ENCODE measurements at regions not wholly inside any gene's neighbourhood (a gene's known extent, or its start where the extent isn't known, plus 50 kb on each side); places are given as distances from the start of the nearest gene placed in this dataset.
"Not testable (repeated sequence)": the region's sequence is repeated elsewhere in the genome, so short reads cannot be mapped to it uniquely, and the experiment has no call there.

GRCh38 chr13:44643256-44643655 lies 67.1 kb upstream of the TSC22D1 start:
- no peak for TF ChIP-seq CTCF (IDR thresholded peaks at IDR 0.05)
- no peak overlapping the region for H3K4me3 Mint-ChIP-seq
- H3K4me1 Mint-ChIP-seq (ENCODE audit: low read depth), result no peaks in the 10 kb centered on the region
- H3K27ac Mint-ChIP-seq, result no peak overlapping the region
- H3K9me3 Mint-ChIP-seq, result no peaks in the 10 kb centered on the region
- peaks cover 1% of the 10 kb centered on the region; the same call in 1 of the 2 replicates for H3K27me3 Mint-ChIP-seq (ENCODE audit: insufficient read depth)
- DNase-seq, result no peak
- no peaks in the 10 kb centered on the region for H3K36me3 Mint-ChIP-seq (ENCODE audit: low read depth)

GRCh38 chr13:44637581-44637980 lies 61.5 kb upstream of the TSC22D1 start:
- 0 out of 2 replicates have a peak, but pooled peaks cover 5% of the 10 kb centered on the region for H3K36me3 Mint-ChIP-seq (ENCODE audit: low read depth)
- peaks cover 2% of the 10 kb centered on the region; the same call in 1 of the 2 replicates for H3K27me3 Mint-ChIP-seq (ENCODE audit: insufficient read depth)
- no peaks in the 10 kb centered on the region for H3K9me3 Mint-ChIP-seq
- H3K4me1 Mint-ChIP-seq (ENCODE audit: low read depth), result peaks cover 1% of the 10 kb centered on the region; the same call in 1 of the 2 replicates
- no peak overlapping the region for H3K27ac Mint-ChIP-seq
- H3K4me3 Mint-ChIP-seq, result no peak overlapping the region
- no peak for TF ChIP-seq CTCF (IDR thresholded peaks at IDR 0.05)
- no peak for DNase-seq

- no peak for TF ChIP-seq CTCF (IDR thresholded peaks at IDR 0.05)
- Mint-ChIP-seq H3K36me3 (ENCODE audit: low read depth) (no peaks in the 10 kb centered on the region), H3K4me3 (peak overlapping the region; percentile 23), H3K4me1 (ENCODE audit: low read depth) (peaks cover 37% of the 10 kb centered on the region), H3K9me3 (no peaks in the 10 kb centered on the region), H3K27ac (peak overlapping the region; percentile 78), H3K27me3 (ENCODE audit: insufficient read depth) (no peaks in the 10 kb centered on the region)
- DNase-seq, result peak; percentile 59
Observed at GRCh38 chr13:44629465-44630183, 53.5 kb upstream of the TSC22D1 start.

- H3K36me3 Mint-ChIP-seq (ENCODE audit: low read depth); DNase-seq; H3K27ac Mint-ChIP-seq: not testable (repeated sequence)
Observed at GRCh38 chr13:44628826-44629225, 52.7 kb upstream of the TSC22D1 start.

GRCh38 chr13:44627441-44627840 lies 51.3 kb upstream of the TSC22D1 start:
- H3K4me1 Mint-ChIP-seq (ENCODE audit: low read depth), result peaks cover 35% of the 10 kb centered on the region
- no peaks in the 10 kb centered on the region for H3K9me3 Mint-ChIP-seq
- peak overlapping the region; percentile 39; the same call in 1 of the 2 replicates for H3K27ac Mint-ChIP-seq
- no peak overlapping the region; the same call in 1 of the 2 replicates for H3K4me3 Mint-ChIP-seq
- no peaks in the 10 kb centered on the region for H3K36me3 Mint-ChIP-seq (ENCODE audit: low read depth)
- no peak for TF ChIP-seq CTCF (IDR thresholded peaks at IDR 0.05)
- DNase-seq, result peak; percentile 8
- no peaks in the 10 kb centered on the region; the same call in 1 of the 2 replicates for H3K27me3 Mint-ChIP-seq (ENCODE audit: insufficient read depth)

More at GRCh38 chr13:44628826-44629225, 52.7 kb upstream of the TSC22D1 start:
- not testable (repeated sequence) for H3K4me3 Mint-ChIP-seq; H3K27me3 Mint-ChIP-seq (ENCODE audit: insufficient read depth); H3K9me3 Mint-ChIP-seq
- H3K4me1 Mint-ChIP-seq (ENCODE audit: low read depth), result peaks cover 37% of the 10 kb centered on the region

- no peak for DNase-seq
- Mint-ChIP-seq H3K4me1 (ENCODE audit: low read depth) (peaks cover 30% of the 10 kb centered on the region), H3K27me3 (ENCODE audit: insufficient read depth) (no peaks in the 10 kb centered on the region; the same call in 1 of the 2 replicates), H3K36me3 (ENCODE audit: low read depth) (no peaks in the 10 kb centered on the region), H3K27ac (no peak overlapping the region), H3K9me3 (no peaks in the 10 kb centered on the region), H3K4me3 (no peak overlapping the region)
- TF ChIP-seq CTCF (IDR thresholded peaks at IDR 0.05), result no peak
Observed at GRCh38 chr13:44626176-44626575, 50.0 kb upstream of the TSC22D1 start.

Measured in HFFc6 (cell line).